ENCODE measurements at regions not wholly inside any gene's neighbourhood (a gene's known extent, or its start where the extent isn't known, plus 50 kb on each side); places are given as distances from the start of the nearest gene placed in this dataset.

- TF ChIP-seq, protein P1, sequence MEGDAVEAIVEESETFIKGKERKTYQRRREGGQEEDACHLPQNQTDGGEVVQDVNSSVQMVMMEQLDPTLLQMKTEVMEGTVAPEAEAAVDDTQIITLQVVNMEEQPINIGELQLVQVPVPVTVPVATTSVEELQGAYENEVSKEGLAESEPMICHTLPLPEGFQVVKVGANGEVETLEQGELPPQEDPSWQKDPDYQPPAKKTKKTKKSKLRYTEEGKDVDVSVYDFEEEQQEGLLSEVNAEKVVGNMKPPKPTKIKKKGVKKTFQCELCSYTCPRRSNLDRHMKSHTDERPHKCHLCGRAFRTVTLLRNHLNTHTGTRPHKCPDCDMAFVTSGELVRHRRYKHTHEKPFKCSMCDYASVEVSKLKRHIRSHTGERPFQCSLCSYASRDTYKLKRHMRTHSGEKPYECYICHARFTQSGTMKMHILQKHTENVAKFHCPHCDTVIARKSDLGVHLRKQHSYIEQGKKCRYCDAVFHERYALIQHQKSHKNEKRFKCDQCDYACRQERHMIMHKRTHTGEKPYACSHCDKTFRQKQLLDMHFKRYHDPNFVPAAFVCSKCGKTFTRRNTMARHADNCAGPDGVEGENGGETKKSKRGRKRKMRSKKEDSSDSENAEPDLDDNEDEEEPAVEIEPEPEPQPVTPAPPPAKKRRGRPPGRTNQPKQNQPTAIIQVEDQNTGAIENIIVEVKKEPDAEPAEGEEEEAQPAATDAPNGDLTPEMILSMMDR (conservative IDR thresholded peaks at IDR 0.05), result no peak
- TF ChIP-seq ZFX (IDR thresholded peaks at IDR 0.05), result no peak
Measured at GRCh38 chr12:124434951-124435805, 132.2 kb downstream of the NCOR2 start.

Data from C4-2B (cell line).